ENCODE measurements at regions not wholly inside any gene's neighbourhood (a gene's known extent, or its start where the extent isn't known, plus 50 kb on each side); places are given as distances from the start of the nearest gene placed in this dataset.

GRCh38 chr3:27568393-27568792 lies 84.2 kb upstream of the SLC4A7 start:
- TF ChIP-seq POLR2A (IDR thresholded peaks at IDR 0.05; ENCODE audit: low read depth, low read length), result no peak
- TF ChIP-seq TAF1 (IDR thresholded peaks at IDR 0.05; ENCODE audit: borderline replicate concordance, low read depth, low read length), result no peak
- TF ChIP-seq POLR2AphosphoS5 (IDR thresholded peaks at IDR 0.05; ENCODE audit: low read depth, low read length), result no peak

All from GM12892 (cell line).